ENCODE measurements at regions not wholly inside any gene's neighbourhood (a gene's known extent, or its start where the extent isn't known, plus 50 kb on each side); places are given as distances from the start of the nearest gene placed in this dataset.

DNA sequence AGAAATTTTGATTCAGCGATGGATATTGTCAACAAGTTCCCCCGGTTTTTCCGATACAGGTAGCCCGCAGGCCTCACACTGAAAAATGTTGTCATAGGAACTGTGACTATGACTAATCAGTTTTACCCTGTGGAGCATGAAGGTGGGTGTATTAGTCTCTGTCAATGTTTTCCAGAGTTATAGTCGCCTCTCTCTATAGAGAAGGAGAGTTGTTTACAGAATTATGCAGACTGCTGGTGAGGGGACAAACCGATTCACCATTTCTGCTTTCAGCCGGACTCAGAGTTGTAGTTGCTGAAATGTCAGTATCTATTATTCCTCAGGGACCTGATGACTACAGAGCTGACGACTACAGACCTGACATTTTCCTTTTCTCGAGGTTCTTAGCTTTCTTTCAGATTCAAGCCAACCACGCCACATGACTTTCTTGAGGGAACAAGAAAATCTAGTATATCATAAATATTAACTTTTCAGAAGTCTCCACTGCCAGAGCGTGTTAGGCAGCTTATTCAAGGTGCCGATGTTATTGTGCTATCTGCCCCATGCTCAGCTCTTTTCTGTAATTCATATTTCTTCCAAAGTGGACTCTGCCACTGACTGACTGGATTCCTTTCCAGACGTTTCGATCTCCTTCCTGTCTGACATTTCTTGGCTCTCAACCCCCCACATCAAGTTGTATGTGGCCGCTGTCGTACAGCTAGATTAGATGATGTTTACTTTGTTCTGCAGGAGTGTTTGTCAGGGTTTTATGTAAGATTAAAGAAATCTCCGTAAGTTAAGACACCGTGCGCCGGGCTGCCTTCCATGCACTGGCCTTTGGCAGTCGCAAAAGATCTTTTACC is 178.1 kb downstream of the FGF1 start:
- no peak for DNase-seq

DNA sequence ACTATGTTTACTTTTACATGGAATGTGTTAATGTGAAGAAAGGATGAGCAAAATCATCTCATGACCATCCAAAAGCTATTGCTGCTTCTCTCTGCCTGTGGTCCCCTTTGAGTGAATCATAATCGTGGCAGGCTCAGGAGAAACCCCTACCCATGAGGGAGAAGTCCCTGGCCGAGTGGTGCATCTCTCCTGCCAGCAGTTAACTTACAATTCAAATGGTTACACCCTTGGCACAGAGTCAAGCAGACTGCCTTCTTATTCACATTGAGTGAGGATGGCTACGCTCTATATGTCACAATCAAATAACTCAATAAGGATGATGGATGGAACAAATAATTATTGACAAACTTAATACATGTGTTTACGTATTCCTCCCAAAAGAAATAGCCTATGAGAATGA is 179.1 kb downstream of the FGF1 start:
- DNase-seq = no peak

- DNase-seq = no peak
These were observed 179.8 kb downstream of the FGF1 start for GRCh38 chr5:142506046-142506445.

DNA sequence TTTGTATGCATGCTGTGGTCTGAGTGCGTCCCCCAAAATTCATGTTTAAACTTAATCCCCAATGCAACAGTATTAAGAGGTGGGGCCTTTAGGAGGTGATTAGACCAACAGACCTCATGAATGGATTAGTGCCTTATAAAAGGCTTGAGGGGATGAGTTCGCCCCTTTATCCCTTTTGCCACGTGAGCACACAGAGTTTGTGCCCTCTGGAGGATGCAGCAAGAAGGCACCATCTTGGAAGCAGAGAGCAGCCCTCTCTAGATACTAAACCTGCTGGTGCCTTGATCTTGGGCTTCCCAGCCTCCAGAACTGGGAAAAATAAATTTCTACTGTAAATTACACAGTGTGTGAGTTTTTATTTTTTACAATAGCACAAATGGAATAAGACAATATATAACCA is 177.1 kb upstream of the SPRY4 start:
- no peak for DNase-seq

DNA sequence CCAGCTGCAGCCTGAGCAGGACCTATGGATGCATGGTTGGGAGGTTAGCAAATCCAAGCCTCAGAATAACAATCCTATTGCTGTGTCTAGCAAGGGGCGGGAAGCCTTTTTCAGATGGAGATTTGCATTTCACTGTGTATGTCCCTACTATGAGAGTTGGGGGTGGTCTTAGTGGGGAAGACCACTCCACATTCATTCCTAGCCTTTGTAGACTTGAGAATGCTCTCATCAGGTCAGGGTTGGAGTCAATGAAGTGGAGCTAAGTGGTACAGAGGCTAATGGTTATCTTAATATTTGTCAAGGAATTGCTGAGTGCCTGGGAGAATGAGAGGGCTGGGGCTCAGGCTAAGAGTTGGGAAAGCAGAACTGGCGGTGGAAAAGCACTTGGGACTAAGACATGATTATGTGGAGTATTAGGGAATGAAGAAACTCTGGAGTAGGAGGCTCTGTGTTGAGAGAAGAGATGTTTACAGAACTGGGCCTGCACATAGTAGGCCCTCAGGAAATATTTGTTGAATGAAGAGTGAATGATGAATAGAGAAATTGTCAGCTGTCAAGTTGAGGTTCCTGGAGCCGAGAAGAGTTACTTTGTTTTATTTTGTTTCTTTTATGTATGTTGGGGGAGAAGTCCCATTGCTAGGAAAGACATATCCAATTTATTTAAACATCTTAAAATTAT is 175.5 kb upstream of the SPRY4 start:
- DNase-seq = no peak

DNA sequence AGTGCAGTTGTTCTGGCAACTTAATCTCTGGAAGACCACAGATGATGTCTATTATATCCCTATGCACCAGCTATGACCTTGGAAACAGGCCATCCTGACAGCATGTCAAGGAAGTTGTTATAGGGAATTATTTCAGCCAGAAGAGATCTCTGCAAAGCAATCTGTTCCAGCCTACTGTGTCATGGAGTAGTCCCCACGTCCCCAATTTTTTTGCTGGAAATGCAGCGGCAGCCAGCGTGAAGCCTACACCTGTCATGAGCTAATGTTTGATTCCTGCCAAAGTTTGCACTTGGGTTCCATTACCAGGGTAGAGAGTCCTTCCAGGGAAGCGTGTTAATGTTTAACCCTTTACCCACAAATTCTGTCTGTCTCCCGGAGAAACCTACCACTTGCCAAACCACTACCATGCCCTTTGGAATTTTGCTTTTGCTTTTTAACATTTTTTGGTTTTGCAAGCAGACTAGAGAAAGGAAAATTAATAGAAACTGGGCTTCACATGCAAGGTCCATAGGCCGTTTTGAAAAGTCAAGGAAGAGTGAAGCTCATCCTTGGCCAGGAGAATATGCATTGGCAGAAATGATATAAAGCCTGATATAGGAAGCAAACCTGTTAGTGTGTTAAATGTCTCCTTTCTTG is 174.9 kb upstream of the SPRY4 start:
- DNase-seq = peak; percentile 80

- no peak for DNase-seq
These were observed 173.5 kb upstream of the SPRY4 start for GRCh38 chr5:142498298-142498697.

GRCh38 chr5:142495531-142495930 is 170.7 kb upstream of the SPRY4 start:
- peak; percentile 63 for DNase-seq

GRCh38 chr5:142493875-142494518 is 169.2 kb upstream of the SPRY4 start:
- DNase-seq = no peak

GRCh38 chr5:142492781-142493281 is 168.0 kb upstream of the SPRY4 start:
- DNase-seq = peak; percentile 56

- no peak for DNase-seq
These were observed 166.9 kb upstream of the SPRY4 start for GRCh38 chr5:142491679-142492078.

- no peak for DNase-seq
These were observed 166.4 kb upstream of the SPRY4 start for GRCh38 chr5:142491270-142491669.

GRCh38 chr5:142486581-142486980 is 161.8 kb upstream of the SPRY4 start:
- DNase-seq = no peak

GRCh38 chr5:142486020-142486419 is 161.2 kb upstream of the SPRY4 start:
- no peak for DNase-seq

GRCh38 chr5:142484821-142485387 is 160.1 kb upstream of the SPRY4 start:
- DNase-seq = no peak

DNA sequence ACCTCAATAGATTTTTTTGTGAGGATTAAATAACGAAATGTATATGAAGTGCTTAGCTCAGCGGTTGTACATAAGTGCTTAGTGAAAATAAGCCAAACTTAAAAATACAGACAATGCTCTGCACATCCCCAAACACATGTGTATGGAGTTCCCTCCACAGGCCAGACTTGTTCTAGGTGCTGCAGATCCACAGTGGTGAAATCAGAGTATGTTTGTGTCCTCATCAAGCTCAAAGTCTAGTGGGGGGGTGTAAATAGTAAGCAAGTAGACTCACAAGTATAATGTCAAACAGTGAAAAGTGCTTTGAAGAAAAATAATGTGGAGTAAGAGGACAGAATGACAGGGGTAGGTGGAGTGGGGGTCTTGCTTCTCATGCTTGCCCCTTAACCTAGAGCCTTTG is 157.4 kb upstream of the SPRY4 start:
- no peak for DNase-seq

DNA sequence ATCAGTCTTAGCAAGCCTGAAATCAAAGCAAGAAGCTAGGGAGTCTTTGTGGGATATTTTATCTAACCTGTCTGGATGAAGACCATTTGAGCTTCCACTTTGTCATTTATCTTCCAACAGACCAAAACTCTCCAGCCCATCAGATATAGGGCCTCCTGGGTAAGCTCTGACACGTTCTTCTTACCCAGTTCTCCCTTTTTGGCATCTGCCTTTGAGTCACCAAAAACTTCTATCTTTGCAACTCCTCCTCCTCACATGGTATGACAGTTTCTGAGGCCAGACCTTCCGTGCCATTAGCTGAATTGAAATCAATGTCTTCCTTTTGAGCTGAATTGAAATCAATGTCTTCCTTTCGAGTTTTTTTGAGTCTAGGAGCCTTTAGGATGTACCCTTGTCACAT is 156.6 kb upstream of the SPRY4 start:
- no peak for DNase-seq

- no peak for DNase-seq
These were observed 155.2 kb upstream of the SPRY4 start for GRCh38 chr5:142479854-142480519.

DNA sequence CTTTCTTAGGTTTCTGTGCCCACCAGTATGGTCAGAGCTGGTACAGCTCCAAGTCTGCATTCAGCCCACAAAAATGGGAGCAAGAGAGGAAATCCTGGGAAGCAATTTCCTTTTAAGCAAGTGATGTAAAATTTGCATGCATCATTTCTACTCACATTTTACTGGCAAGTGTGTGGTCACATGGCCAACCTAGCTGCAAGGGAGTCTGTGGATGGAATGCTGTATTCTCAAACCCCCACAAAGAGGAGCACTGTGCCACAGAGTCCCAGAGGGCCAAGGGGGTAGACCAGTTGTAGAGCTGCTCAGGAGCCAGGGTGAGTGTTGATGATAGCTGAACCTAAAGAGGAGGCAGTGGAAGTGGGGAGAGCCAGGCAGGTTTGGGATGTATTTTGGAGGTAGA is 154.3 kb upstream of the SPRY4 start:
- DNase-seq = no peak

- DNase-seq = no peak
These were observed 153.3 kb upstream of the SPRY4 start for GRCh38 chr5:142478113-142478512.

DNA sequence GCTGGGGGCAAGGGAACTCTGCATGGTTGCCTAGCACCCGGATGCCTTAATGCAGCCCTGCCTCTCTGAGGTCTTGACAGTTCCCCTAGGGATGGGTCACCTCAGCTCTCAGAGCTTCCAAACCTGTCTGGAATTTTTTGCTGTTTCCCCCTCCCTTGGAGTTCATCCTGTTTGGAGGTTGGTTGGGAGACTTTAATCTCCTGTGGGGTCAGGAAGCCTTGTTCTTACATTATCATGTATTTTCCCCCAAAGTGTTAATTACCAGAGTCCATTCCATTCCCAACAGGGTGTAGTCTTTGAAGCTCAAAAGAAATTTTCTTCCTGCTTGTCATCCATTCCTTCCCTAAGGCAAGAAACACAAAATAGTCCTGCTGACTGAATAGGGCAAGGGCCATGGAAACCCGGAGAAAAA is 150.3 kb upstream of the SPRY4 start:
- DNase-seq = no peak

Data from hindlimb muscle (tissue), 1 donor.